ENCODE measurements at regions not wholly inside any gene's neighbourhood (a gene's known extent, or its start where the extent isn't known, plus 50 kb on each side); places are given as distances from the start of the nearest gene placed in this dataset.

DNA sequence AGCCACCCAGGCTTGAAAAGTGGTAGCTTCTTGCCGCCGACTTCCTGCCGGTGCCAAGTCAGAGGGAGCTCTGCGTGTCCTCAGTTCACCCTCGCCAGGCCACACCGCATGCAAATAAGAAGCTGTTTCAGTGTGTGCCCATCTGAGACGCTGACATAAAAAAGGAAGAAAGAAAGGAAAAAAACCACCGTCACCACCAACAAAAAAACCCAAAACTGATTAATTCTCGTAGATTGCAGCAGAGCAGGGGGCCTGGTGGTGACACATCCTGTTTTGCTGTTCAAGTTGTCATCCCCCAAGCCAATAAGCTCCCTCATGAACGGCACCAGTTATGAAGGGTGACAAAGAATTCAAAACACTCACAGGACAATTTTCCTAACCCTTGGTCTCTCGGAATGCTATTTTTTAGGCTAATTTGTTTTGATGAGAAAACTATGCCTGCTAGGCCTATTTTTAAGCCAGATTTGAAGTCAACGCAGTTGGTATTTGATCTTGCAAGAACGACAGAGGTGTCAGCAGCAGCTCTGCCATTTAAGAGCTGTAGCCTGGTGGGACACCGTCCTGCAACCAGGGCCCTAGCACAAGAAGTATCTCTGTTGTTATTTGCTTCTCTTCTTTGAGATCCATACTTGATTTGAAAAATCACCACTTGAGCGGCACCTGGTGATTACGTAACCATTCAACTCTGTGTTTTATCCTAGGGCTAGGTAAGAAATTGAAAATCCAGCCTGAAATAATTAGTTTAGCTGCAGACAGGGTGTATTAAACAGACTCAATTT lies 145.6 kb downstream of the PFKFB3 start:
- H3K9me1 ChIP-seq (ENCODE audit: control insufficient read depth, insufficient read depth, low read length): no peaks in the 10 kb centered on the region
- ChIA-PET POLR2A (interaction anchor here (0.6 to 1.1 kb wide), 2 partner anchors 10 to 37 kb away, joined by 3 read pairs; no protein-coding TSS in a partner anchor), CTCF (ENCODE audit: low intra/inter-chr PET ratio) (no interaction called here)
- H3K27me3 ChIP-seq (ENCODE audit: control insufficient read depth in 2 of 2, insufficient read depth in 2 of 2, low read length in 2 of 2): peaks cover 18 to 42% of the 10 kb centered on the region in 2 experiments
- H3K9me3 ChIP-seq (replicated peaks; ENCODE audit: control insufficient read depth, insufficient read depth, low read depth, low read length): no peaks in the 10 kb centered on the region
- WGBS (ENCODE audit: insufficient coverage, low coverage, missing lambda C conversion rate): 6% methylated on average over 16 of the region's 16 CpGs
- no peaks in the 10 kb centered on the region for H3K4me1 ChIP-seq (replicated peaks in 1 of 2; ENCODE audit: control insufficient read depth in 2 of 2, insufficient read depth in 2 of 2, low read length in 2 of 2)
- in situ Hi-C loops (cut with MboI): no loop called here
- BruUV-seq (replicated peaks): no TSS peak
- no peaks in the 10 kb centered on the region for H3K79me2 ChIP-seq (ENCODE audit: control insufficient read depth, insufficient read depth, low read length)
- DNase-seq (ENCODE audit: extremely low read depth in 1 of 4, low spot score in 3 of 4) (no peak), ATAC-seq (no peak), FAIRE-seq (no peak)
- H3K9ac ChIP-seq (ENCODE audit: insufficient read depth in 1 of 2, low read depth in 2 of 2, low read length in 2 of 2): no peak overlapping the region
- TF ChIP-seq CEBPG (CRISPR knock-in tag; IDR thresholded peaks at IDR 0.05) (no peak), CEBPG (tag; conservative IDR thresholded peaks at IDR 0.05 in 1 of 2, IDR thresholded peaks at IDR 0.05 in 1 of 2) (peak; percentile 24 to 73; a peak in 2 of 4 replicates), CEBPB (tag; IDR thresholded peaks at IDR 0.05) (peak; percentile 74), SMAD2 (IDR thresholded peaks at IDR 0.05; ENCODE audit: low read depth, low read length) (no peak)
- H3K36me3 ChIP-seq (ENCODE audit: control insufficient read depth, insufficient read depth, low read length): no peaks in the 10 kb centered on the region
- no peak overlapping the region for H3K4me3 ChIP-seq
- no peak overlapping the region for H3K4me2 ChIP-seq (ENCODE audit: insufficient read depth, low read length)
- H4K20me1 ChIP-seq (replicated peaks; ENCODE audit: control insufficient read depth, insufficient read depth, low read length): no peaks in the 10 kb centered on the region; the same call in 1 of the 2 replicates
- intact Hi-C loops (cut with micrococcal nuclease): no loop called here
- no peak overlapping the region for H2AFZ ChIP-seq (ENCODE audit: low read depth, low read length)
- H3K27ac ChIP-seq (ENCODE audit: extremely low read depth, low read depth, low read length): no peak overlapping the region
